Uterus (tissue), 3 donors: ENCODE measurements at regions not wholly inside any gene's neighbourhood (a gene's known extent, or its start where the extent isn't known, plus 50 kb on each side); places are given as distances from the start of the nearest gene placed in this dataset.

Source experiments
- DNase-seq, 2 donors: peaks; one replicate each; pipeline ENCODE4 v3.0.0-alpha.2; 2019 to 2020
- H3K27ac ChIP-seq, 2 donors: fragments of 200-600 bp; sonication (generic); 1 replicate in 1 of 2; 2 replicates in 1 of 2; pipeline ENCODE4 v1.5.1; 2016 to 2018
- H3K27me3 ChIP-seq, 2 donors: fragments of 200-600 bp; sonication (generic); one replicate each; pipeline ENCODE4 v1.5.1; 2018 to 2019; ENCODE audit warnings: control low read depth in 1 of 2
- H3K36me3 ChIP-seq, 2 donors: fragments of 200-600 bp; sonication (generic); one replicate each; pipeline ENCODE4 v1.5.1; 2019; ENCODE audit warnings: control low read depth in 1 of 2
- H3K4me1 ChIP-seq, 2 donors: fragments of 200-600 bp; sonication (generic); one replicate each; pipeline ENCODE4 v1.5.1; 2018 to 2019; ENCODE audit warnings: control low read depth in 1 of 2
- H3K4me3 ChIP-seq, 2 donors: fragments of 200-600 bp; sonication (generic); 1 replicate in 1 of 2; 2 replicates in 1 of 2; pipeline ENCODE4 v1.5.1; 2018 to 2019; ENCODE audit warnings: mild to moderate bottlenecking in 1 of 2
- H3K9me3 ChIP-seq, 2 donors: fragments of 200-600 bp; sonication (generic); one replicate each; pipeline ENCODE4 v1.5.1; 2019; ENCODE audit warnings: control low read depth in 1 of 2
- POLR2A ChIP-seq, 2 donors: fragments of 450-650 bp; IDR thresholded peaks; one replicate each; pipeline ENCODE4 v1.6.1; 2016; ENCODE audit warnings: antibody characterized with exemption in 2 of 2, mild to moderate bottlenecking in 1 of 2, moderate library complexity in 1 of 2
- intact Hi-C: fragments of 100-400 bp; cut with DNase I; formaldehyde crosslinking; loops from one replicate; pipeline ENCODE4 v1.15.1; 2023; ENCODE audit warnings: low total_unique reads
- TF ChIP-seq, protein P1 (sequence below), 4 experiments: fragments of 200-600 bp in 2 of 4; fragments of 450-650 bp in 2 of 4; sonication (generic) in 2 of 4; IDR thresholded peaks; one replicate each; pipeline ENCODE4 v1.5.1; 2016 to 2019; ENCODE audit warnings: antibody characterized with exemption in 4 of 4, mild to moderate bottlenecking in 2 of 4, moderate library complexity in 1 of 4
- donor health status: DM: yes; HTN: yes; CAD: no.

GRCh38 chr5:145502906-145503305 lies 332.2 kb downstream of the PRELID2 start:
- Histone ChIP-seq H3K36me3 (no peaks in the 10 kb centered on the region), H3K4me1 (no peaks in the 10 kb centered on the region), H3K27me3 (no peaks in the 10 kb centered on the region), H3K4me3 (no peak overlapping the region), H3K9me3 (no peaks in the 10 kb centered on the region), H3K27ac (no peak overlapping the region)
- no peak for DNase-seq
- intact Hi-C loops, result no loop called here
- TF ChIP-seq, protein P1, sequence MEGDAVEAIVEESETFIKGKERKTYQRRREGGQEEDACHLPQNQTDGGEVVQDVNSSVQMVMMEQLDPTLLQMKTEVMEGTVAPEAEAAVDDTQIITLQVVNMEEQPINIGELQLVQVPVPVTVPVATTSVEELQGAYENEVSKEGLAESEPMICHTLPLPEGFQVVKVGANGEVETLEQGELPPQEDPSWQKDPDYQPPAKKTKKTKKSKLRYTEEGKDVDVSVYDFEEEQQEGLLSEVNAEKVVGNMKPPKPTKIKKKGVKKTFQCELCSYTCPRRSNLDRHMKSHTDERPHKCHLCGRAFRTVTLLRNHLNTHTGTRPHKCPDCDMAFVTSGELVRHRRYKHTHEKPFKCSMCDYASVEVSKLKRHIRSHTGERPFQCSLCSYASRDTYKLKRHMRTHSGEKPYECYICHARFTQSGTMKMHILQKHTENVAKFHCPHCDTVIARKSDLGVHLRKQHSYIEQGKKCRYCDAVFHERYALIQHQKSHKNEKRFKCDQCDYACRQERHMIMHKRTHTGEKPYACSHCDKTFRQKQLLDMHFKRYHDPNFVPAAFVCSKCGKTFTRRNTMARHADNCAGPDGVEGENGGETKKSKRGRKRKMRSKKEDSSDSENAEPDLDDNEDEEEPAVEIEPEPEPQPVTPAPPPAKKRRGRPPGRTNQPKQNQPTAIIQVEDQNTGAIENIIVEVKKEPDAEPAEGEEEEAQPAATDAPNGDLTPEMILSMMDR (IDR thresholded peaks at IDR 0.05), result no peak
- TF ChIP-seq POLR2A (IDR thresholded peaks at IDR 0.05), result no peak

DNA sequence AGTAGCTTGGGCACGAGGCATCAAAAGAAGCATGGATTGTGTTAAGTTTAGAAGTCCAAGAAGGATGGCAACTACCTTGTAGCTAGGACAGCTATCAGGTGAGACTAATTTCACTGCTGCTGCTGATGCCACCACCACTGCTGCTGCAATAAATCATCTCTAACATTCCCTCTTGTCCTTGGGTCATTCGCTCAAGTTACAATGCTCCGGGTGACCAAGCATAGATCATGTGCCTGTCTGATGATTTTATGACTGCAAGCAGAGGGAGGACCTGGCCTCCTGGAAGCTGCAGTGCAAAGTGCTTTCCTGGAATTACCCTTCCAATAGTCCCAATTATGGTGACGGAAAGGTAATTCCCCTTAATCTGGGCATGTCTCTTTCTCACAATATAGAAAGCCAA lies 334.4 kb downstream of the PRELID2 start:
- TF ChIP-seq, protein P1 (IDR thresholded peaks at IDR 0.05), result no peak
- intact Hi-C loops, result no loop called here

GRCh38 chr5:145499483-145499882 lies 335.7 kb downstream of the PRELID2 start:
- no peaks in the 10 kb centered on the region for H3K9me3 ChIP-seq
- TF ChIP-seq POLR2A (IDR thresholded peaks at IDR 0.05), result no peak
- TF ChIP-seq, protein P1 (IDR thresholded peaks at IDR 0.05), result no peak
- no peak for DNase-seq
- no peaks in the 10 kb centered on the region for H3K36me3 ChIP-seq
- H3K27me3 ChIP-seq, result no peaks in the 10 kb centered on the region
- no peak overlapping the region for H3K27ac ChIP-seq
- no peak overlapping the region for H3K4me3 ChIP-seq
- intact Hi-C loops, result no loop called here
- no peaks in the 10 kb centered on the region for H3K4me1 ChIP-seq

More for the DNA sequence above, 334.4 kb downstream of the PRELID2 start:
- Histone ChIP-seq H3K36me3 (no peaks in the 10 kb centered on the region), H3K27ac (no peak overlapping the region), H3K4me3 (no peak overlapping the region), H3K27me3 (no peaks in the 10 kb centered on the region), H3K4me1 (no peaks in the 10 kb centered on the region), H3K9me3 (no peaks in the 10 kb centered on the region)
- no peak for DNase-seq

GRCh38 chr5:145497052-145497451 lies 338.1 kb downstream of the PRELID2 start:
- no peaks in the 10 kb centered on the region for H3K4me1 ChIP-seq
- H3K36me3 ChIP-seq, result no peaks in the 10 kb centered on the region
- no peak for DNase-seq
- no peaks in the 10 kb centered on the region for H3K9me3 ChIP-seq
- H3K27ac ChIP-seq, result no peak overlapping the region
- no peak for TF ChIP-seq POLR2A (IDR thresholded peaks at IDR 0.05)
- TF ChIP-seq, protein P1 (IDR thresholded peaks at IDR 0.05), result no peak
- intact Hi-C loops, result no loop called here
- no peaks in the 10 kb centered on the region for H3K27me3 ChIP-seq
- H3K4me3 ChIP-seq, result no peak overlapping the region

GRCh38 chr5:145495741-145496140 lies 339.4 kb downstream of the PRELID2 start:
- H3K27ac ChIP-seq, result no peak overlapping the region
- no peaks in the 10 kb centered on the region for H3K36me3 ChIP-seq
- intact Hi-C loops, result no loop called here
- H3K4me1 ChIP-seq, result no peaks in the 10 kb centered on the region
- H3K9me3 ChIP-seq, result no peaks in the 10 kb centered on the region
- no peak for DNase-seq
- no peaks in the 10 kb centered on the region for H3K27me3 ChIP-seq
- H3K4me3 ChIP-seq, result no peak overlapping the region
- TF ChIP-seq, protein P1 (IDR thresholded peaks at IDR 0.05), result no peak
- TF ChIP-seq POLR2A (IDR thresholded peaks at IDR 0.05), result no peak
